HepG2 (cell line): ENCODE measurements at regions not wholly inside any gene's neighbourhood (a gene's known extent, or its start where the extent isn't known, plus 50 kb on each side); places are given as distances from the start of the nearest gene placed in this dataset.

Experiments
- ATAC-seq: fragments of 200-7000 bp; cut with Tn5 transposase; 3 replicates; pipeline ENCODE4 v1.9.1; 2020; ENCODE audit warnings: mild to moderate bottlenecking, moderate library complexity
- BruUV-seq: library from RNA; stranded (reverse); fragments of 400-500 nt; replicated peaks from 2 replicates; lab custom pipeline; 2021; lab: Mats Ljungman, UMichigan
- CTCF ChIA-PET: fragments of 300-600 bp; formaldehyde crosslinking; extraction: SDS; loops from one replicate; lab custom pipeline; 2021; ENCODE audit warnings: low total read pairs, inconsistent platforms, low intra/inter-chr PET ratio; lab: Yijun Ruan, JAX
- POLR2A ChIA-PET: fragments of 350-600 bp; sonication (Branson Sonifier 250); formaldehyde crosslinking; loops from one replicate; lab custom pipeline; 2020; ENCODE audit warnings: antibody characterized with exemption, inconsistent platforms; lab: Yijun Ruan, JAX
- DNase-seq: peaks from one replicate; pipeline ENCODE4 v3.0.0-alpha.2; 2015; ENCODE audit warnings: low spot score
- FAIRE-seq: peaks from 3 replicates; lab custom pipeline; 2011; peaks lifted over from hg19 to GRCh38; lab: Jason Lieb, UNC
- H2AFZ ChIP-seq: one replicate; pipeline ENCODE4 v1.6.1; 2011; ENCODE audit warnings: low read length, inconsistent platforms
- H3K27ac ChIP-seq: fragments of 300-600 bp; 3 replicates; pipeline ENCODE4 v1.8.0; 2011; ENCODE audit warnings: mixed run types, mild to moderate bottlenecking, mixed read lengths, low read length, inconsistent platforms; ENCODE audit not compliant: insufficient read depth; ENCODE audit errors: extremely low read length
- H3K27me3 ChIP-seq, 2 experiments: fragments of 200-600 bp in 1 of 2; 2 replicates in 1 of 2; 3 replicates in 1 of 2; pipeline versions ENCODE4 v1.6.0 to v1.8.0; 2011; ENCODE audit warnings: low read length in 2 of 2, mild to moderate bottlenecking in 2 of 2, moderate library complexity in 2 of 2, inconsistent platforms in 1 of 2; ENCODE audit not compliant: insufficient read depth in 2 of 2, control insufficient read depth in 1 of 2
- H3K36me3 ChIP-seq, 2 experiments: fragments of 200-600 bp in 1 of 2; replicated peaks in 1 of 2; 2 replicates in 1 of 2; 3 replicates in 1 of 2; pipeline versions ENCODE4 v1.5.1 to v1.8.0; 2011; ENCODE audit warnings: low read length in 2 of 2, inconsistent platforms in 1 of 2; ENCODE audit not compliant: insufficient read depth in 2 of 2, control insufficient read depth in 1 of 2
- H3K4me1 ChIP-seq: 2 replicates; pipeline ENCODE4 v1.5.1; 2012; ENCODE audit warnings: low read length, inconsistent platforms; ENCODE audit not compliant: insufficient read depth
- H3K4me2 ChIP-seq: 2 replicates; pipeline ENCODE4 v1.6.0; 2011; ENCODE audit warnings: low read depth, low read length, inconsistent platforms
- H3K4me3 ChIP-seq, 3 experiments: fragments of 200-600 bp in 1 of 3; sonication (generic), shearing (Covaris generic) in 1 of 3; replicated peaks in 1 of 3; 2 replicates each; pipeline ENCODE4 v1.5.1; 2011 to 2016; ENCODE audit warnings: low read length in 3 of 3, inconsistent platforms in 2 of 3, low read depth in 2 of 3, mild to moderate bottlenecking in 2 of 3, control low read depth in 1 of 3, mixed read lengths in 1 of 3; ENCODE audit not compliant: insufficient read depth in 1 of 3
- H3K79me2 ChIP-seq: one replicate; pipeline ENCODE4 v1.6.1; 2011; ENCODE audit warnings: low read length, inconsistent platforms; ENCODE audit not compliant: insufficient read depth
- H3K9ac ChIP-seq: 2 replicates; pipeline ENCODE4 v1.6.0; 2011; ENCODE audit warnings: mild to moderate bottlenecking, low read depth, low read length, inconsistent platforms; ENCODE audit not compliant: insufficient read depth
- H3K9me3 ChIP-seq: 2 replicates; pipeline ENCODE4 v1.5.1; 2012; ENCODE audit warnings: mild to moderate bottlenecking, low read length
- H4K20me1 ChIP-seq: 2 replicates; pipeline ENCODE4 v1.6.0; 2011; ENCODE audit warnings: inconsistent platforms, mild to moderate bottlenecking, low read length, moderate library complexity; ENCODE audit not compliant: insufficient read depth
- ARHGAP35 ChIP-seq: sonication (generic); formaldehyde crosslinking; IDR thresholded peaks from 2 replicates; pipeline ENCODE4 v1.9.0; 2022; ENCODE audit warnings: mild to moderate bottlenecking, inconsistent platforms, moderate library complexity, missing genetic modification reagents, borderline replicate concordance
- CBX1 ChIP-seq: IDR thresholded peaks from one replicate; pipeline ENCODE4 v1.6.1; 2016; ENCODE audit warnings: antibody characterized with exemption, low read depth
- EP300 ChIP-seq, 3 experiments: sonication (generic) in 1 of 3; formaldehyde crosslinking in 1 of 3; IDR thresholded peaks; 2 replicates each; pipeline versions ENCODE4 v1.5.1 to v1.6.1; 2011 to 2020; ENCODE audit warnings: low read depth in 2 of 3, low read length in 2 of 3, borderline replicate concordance in 1 of 3, improper control_type of control experiment in 1 of 3, mild to moderate bottlenecking in 1 of 3, missing genetic modification reagents in 1 of 3, moderate library complexity in 1 of 3
- HOXA9 ChIP-seq: sonication (generic); formaldehyde crosslinking; IDR thresholded peaks from 2 replicates; pipeline ENCODE4 v1.8.1; 2022; ENCODE audit warnings: missing genetic modification reagents, mild to moderate bottlenecking, moderate library complexity, borderline replicate concordance
- MTA1 ChIP-seq: sonication (generic); formaldehyde crosslinking; IDR thresholded peaks from 2 replicates; pipeline ENCODE4 v1.4.0; 2020; ENCODE audit warnings: missing genetic modification reagents, mild to moderate bottlenecking, borderline replicate concordance
- MYC ChIP-seq: sonication (generic); formaldehyde crosslinking; IDR thresholded peaks from 2 replicates; pipeline ENCODE4 v1.9.0; 2021; ENCODE audit warnings: missing genetic modification reagents, borderline replicate concordance
- PITX1 ChIP-seq: sonication (generic); formaldehyde crosslinking; IDR thresholded peaks from 2 replicates; pipeline ENCODE4 v1.5.1; 2020; ENCODE audit warnings: mild to moderate bottlenecking, missing genetic modification reagents
- SNAPC5 ChIP-seq: sonication (generic); formaldehyde crosslinking; IDR thresholded peaks from 2 replicates; pipeline ENCODE4 v1.8.1; 2023; ENCODE audit warnings: mild to moderate bottlenecking, missing genetic modification reagents, borderline replicate concordance
- SOX13 ChIP-seq, 3 experiments: fragments of 450-650 bp in 1 of 3; sonication (generic) in 1 of 3; formaldehyde crosslinking in 1 of 3; IDR thresholded peaks in 2 of 3; conservative IDR thresholded peaks in 1 of 3; 2 replicates each; pipeline versions ENCODE4 v1.5.0 to v1.6.1; 2016 to 2020; ENCODE audit warnings: antibody characterized with exemption in 1 of 3, mild to moderate bottlenecking in 1 of 3, missing compliant biosample characterization in 1 of 3, missing genetic modification reagents in 1 of 3, moderate library complexity in 1 of 3
- SRY ChIP-seq: sonication (generic); formaldehyde crosslinking; IDR thresholded peaks from 2 replicates; pipeline ENCODE4 v1.8.0; 2022; ENCODE audit warnings: mild to moderate bottlenecking, missing genetic modification reagents
- WIZ ChIP-seq: sonication (generic); formaldehyde crosslinking; IDR thresholded peaks from 2 replicates; pipeline ENCODE4 v1.5.1; 2020; ENCODE audit warnings: mild to moderate bottlenecking, missing genetic modification reagents
- ZBTB38 ChIP-seq: sonication (generic); formaldehyde crosslinking; IDR thresholded peaks from 2 replicates; pipeline ENCODE4 v1.5.1; 2020; ENCODE audit warnings: mild to moderate bottlenecking, missing genetic modification reagents
- ZFP36L2 ChIP-seq: sonication (generic); formaldehyde crosslinking; IDR thresholded peaks from 2 replicates; pipeline ENCODE4 v1.4.0; 2020; ENCODE audit warnings: missing genetic modification reagents
- ZNF101 ChIP-seq: sonication (generic); formaldehyde crosslinking; IDR thresholded peaks from 2 replicates; pipeline ENCODE4 v1.4.0; 2020; ENCODE audit warnings: mild to moderate bottlenecking, low read depth, missing genetic modification reagents, borderline replicate concordance
- ZNF292 ChIP-seq: sonication (generic); formaldehyde crosslinking; IDR thresholded peaks from 2 replicates; pipeline ENCODE4 v1.8.1; 2022; ENCODE audit warnings: mild to moderate bottlenecking, low read depth, missing genetic modification reagents, borderline replicate concordance
- ZNF543 ChIP-seq: sonication (generic); formaldehyde crosslinking; IDR thresholded peaks from 2 replicates; pipeline ENCODE4 v1.4.0; 2020; ENCODE audit warnings: mild to moderate bottlenecking, missing genetic modification reagents
- ZNF780A ChIP-seq: sonication (generic); formaldehyde crosslinking; IDR thresholded peaks from 2 replicates; pipeline ENCODE4 v1.8.0; 2022; ENCODE audit warnings: mild to moderate bottlenecking, missing genetic modification reagents, moderate library complexity
- WGBS: methylation state at CpG from one replicate; pipeline ENCODE4 v1.1.6; 2017; ENCODE audit warnings: low lambda C conversion rate; 5-methylcytosine and 5-hydroxymethylcytosine counted together
- in situ Hi-C: cut with HindIII; loops from 2 replicates; pipeline ENCODE4 v1.10.0; 2017; ENCODE audit warnings: low pct_unique_long_range_greater_than_20kb; ENCODE audit not compliant: extremely low pct_ligation_motif_present
- intact Hi-C: fragments of 100-400 bp; cut with micrococcal nuclease; formaldehyde crosslinking; loops from one replicate; pipeline ENCODE4 v1.10.0; 2022; ENCODE audit not compliant: unreplicated experiment
- TF ChIP-seq, protein P1 (sequence below): sonication (generic); formaldehyde crosslinking; IDR thresholded peaks from 2 replicates; pipeline ENCODE4 v1.5.0; 2020; ENCODE audit warnings: missing genetic modification reagents, mild to moderate bottlenecking, borderline replicate concordance
- TF ChIP-seq, protein P2 (sequence below): sonication (generic); formaldehyde crosslinking; IDR thresholded peaks from 2 replicates; pipeline ENCODE4 v1.4.0; 2020; ENCODE audit warnings: low read depth, missing genetic modification reagents

DNA sequence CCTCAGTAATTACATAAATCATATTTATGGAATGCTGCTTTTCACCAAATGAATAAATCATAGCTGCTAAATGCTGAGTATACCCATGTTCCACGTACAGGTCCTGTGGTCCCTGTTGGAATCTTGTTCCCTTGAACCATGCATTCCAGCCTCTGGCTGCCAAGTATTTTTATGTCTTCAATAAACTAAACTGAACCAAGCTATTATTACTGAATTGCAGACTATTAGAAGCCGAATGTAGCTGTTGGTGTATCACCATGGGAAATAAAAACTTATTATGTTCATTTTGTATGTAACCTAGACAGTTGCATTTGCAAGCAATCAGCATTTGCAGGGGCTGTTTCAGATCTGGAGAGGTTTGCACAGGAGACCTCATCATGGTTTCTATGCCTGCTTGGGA is 362.4 kb downstream of the ADCYAP1 start (continued):
- TF ChIP-seq, protein P1, sequence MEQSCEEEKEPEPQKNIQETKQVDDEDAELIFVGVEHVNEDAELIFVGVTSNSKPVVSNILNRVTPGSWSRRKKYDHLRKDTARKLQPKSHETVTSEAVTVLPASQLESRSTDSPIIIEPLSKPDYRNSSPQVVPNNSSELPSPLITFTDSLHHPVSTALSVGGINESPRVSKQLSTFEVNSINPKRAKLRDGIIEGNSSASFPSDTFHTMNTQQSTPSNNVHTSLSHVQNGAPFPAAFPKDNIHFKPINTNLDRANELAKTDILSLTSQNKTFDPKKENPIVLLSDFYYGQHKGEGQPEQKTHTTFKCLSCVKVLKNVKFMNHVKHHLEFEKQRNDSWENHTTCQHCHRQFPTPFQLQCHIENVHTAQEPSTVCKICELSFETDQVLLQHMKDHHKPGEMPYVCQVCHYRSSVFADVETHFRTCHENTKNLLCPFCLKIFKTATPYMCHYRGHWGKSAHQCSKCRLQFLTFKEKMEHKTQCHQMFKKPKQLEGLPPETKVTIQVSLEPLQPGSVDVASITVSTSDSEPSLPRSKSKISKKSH, result no peak
- TF ChIP-seq ZNF101 (CRISPR knock-in tag) (no peak), PITX1 (no peak), ZBTB38 (no peak), SOX13 (IDR thresholded peaks at IDR 0.05) (no peak), SOX13 (CRISPR knock-in tag; conservative IDR thresholded peaks at IDR 0.05 in 1 of 2, IDR thresholded peaks at IDR 0.05 in 1 of 2) (no peak), ZNF543 (CRISPR knock-in tag) (no peak), MTA1 (CRISPR knock-in tag) (no peak)
- TF ChIP-seq, protein P2, sequence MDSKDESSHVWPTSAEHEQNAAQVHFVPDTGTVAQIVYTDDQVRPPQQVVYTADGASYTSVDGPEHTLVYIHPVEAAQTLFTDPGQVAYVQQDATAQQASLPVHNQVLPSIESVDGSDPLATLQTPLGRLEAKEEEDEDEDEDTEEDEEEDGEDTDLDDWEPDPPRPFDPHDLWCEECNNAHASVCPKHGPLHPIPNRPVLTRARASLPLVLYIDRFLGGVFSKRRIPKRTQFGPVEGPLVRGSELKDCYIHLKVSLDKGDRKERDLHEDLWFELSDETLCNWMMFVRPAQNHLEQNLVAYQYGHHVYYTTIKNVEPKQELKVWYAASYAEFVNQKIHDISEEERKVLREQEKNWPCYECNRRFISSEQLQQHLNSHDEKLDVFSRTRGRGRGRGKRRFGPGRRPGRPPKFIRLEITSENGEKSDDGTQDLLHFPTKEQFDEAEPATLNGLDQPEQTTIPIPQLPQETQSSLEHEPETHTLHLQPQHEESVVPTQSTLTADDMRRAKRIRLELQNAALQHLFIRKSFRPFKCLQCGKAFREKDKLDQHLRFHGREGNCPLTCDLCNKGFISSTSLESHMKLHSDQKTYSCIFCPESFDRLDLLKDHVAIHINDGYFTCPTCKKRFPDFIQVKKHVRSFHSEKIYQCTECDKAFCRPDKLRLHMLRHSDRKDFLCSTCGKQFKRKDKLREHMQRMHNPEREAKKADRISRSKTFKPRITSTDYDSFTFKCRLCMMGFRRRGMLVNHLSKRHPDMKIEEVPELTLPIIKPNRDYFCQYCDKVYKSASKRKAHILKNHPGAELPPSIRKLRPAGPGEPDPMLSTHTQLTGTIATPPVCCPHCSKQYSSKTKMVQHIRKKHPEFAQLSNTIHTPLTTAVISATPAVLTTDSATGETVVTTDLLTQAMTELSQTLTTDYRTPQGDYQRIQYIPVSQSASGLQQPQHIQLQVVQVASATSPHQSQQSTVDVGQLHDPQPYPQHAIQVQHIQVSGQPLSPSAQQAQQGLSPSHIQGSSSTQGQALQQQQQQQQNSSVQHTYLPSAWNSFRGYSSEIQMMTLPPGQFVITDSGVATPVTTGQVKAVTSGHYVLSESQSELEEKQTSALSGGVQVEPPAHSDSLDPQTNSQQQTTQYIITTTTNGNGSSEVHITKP, result no peak
- TF ChIP-seq, all 625 proteins: peak for 0

- Histone ChIP-seq H3K9me3 (no peaks in the 10 kb centered on the region), H3K36me3 (no peaks in the 10 kb centered on the region), H4K20me1 (no peaks in the 10 kb centered on the region), H3K79me2 (no peaks in the 10 kb centered on the region), H2AFZ (no peak overlapping the region), H3K27ac (no peak overlapping the region), H3K4me3 (no peak overlapping the region), H3K4me2 (no peak overlapping the region), H3K9ac (no peak overlapping the region), H3K4me1 (peaks cover 16% of the 10 kb centered on the region; the same call in 1 of the 2 replicates), H3K27me3 (no peaks in the 10 kb centered on the region)
- no TSS peak for BruUV-seq
- FAIRE-seq (no peak), ATAC-seq (peak; percentile 63), DNase-seq (peak; percentile 47)
- CTCF ChIA-PET, result no interaction called here
- POLR2A ChIA-PET, result no interaction called here
- in situ Hi-C loops (no loop called here), intact Hi-C loops (no loop called here)
- WGBS, result 7% methylated on average over 2 of the region's 2 CpGs
- TF ChIP-seq CBX1, result no peak
- no peak for TF ChIP-seq SNAPC5 (CRISPR knock-in tag)
- TF ChIP-seq WIZ (CRISPR knock-in tag), result no peak
- no peak for TF ChIP-seq ARHGAP35
- TF ChIP-seq ZFP36L2 (CRISPR knock-in tag), result no peak
- no peak for TF ChIP-seq MYC (CRISPR knock-in tag)
- TF ChIP-seq ZNF292 (CRISPR knock-in tag), result no peak
- TF ChIP-seq EP300 (IDR thresholded peaks at IDR 0.05; ENCODE audit: low read depth in 2 of 2, low read length in 2 of 2), result peak in 1 of 2 experiments; percentile 58; a peak in 1 of 4 replicates
- no peak for TF ChIP-seq EP300 (CRISPR knock-in tag; IDR thresholded peaks at IDR 0.05; ENCODE audit: borderline replicate concordance)
- TF ChIP-seq ZNF780A, result no peak
- no peak for TF ChIP-seq HOXA9
- TF ChIP-seq SRY (CRISPR knock-in tag), result no peak
Measured at GRCh38 chr18:1270081-1270480, 365.4 kb downstream of the ADCYAP1 start.
